NCI-H1930 (cell line): ENCODE measurements at regions not wholly inside any gene's neighbourhood (a gene's known extent, or its start where the extent isn't known, plus 50 kb on each side); places are given as distances from the start of the nearest gene placed in this dataset.
"Not testable (repeated sequence)": the region's sequence is repeated elsewhere in the genome, so short reads cannot be mapped to it uniquely, and the experiment has no call there.

Experiments
- DNase-seq, 2 experiments: peaks; one replicate each; lab custom pipeline; 2025; lab: John Stamatoyannopoulos, UW

DNA sequence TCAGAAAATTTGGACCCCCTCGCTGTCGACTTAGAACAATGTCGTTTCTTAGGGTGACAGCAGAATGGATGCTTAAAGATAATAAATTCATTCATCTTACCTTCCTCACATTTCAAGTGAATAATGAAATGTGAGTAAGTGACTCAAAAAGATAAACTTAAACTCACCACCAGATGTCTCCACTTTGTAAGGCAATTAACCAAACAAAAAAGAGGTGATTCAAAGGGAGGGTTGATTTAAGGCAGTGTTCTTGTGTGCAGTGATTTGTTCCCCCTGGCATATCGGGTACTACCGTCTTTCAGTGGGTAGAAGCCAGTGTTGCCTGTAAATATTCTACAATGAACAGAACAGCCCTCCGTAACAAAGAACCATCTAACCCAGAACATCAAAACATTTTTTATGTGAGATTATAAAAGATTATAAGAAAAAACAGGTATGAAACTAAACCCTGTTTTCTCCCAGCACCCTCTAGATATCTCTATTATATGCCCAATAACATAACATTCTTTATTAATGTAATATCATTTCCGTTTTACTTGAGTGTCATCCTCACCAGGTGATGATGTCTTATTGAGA, 589.7 kb downstream of the CBLN4 start:
- no peak for DNase-seq

GRCh38 chr20:55412508-55412907, 592.8 kb downstream of the CBLN4 start:
- not testable (repeated sequence) for DNase-seq

DNA sequence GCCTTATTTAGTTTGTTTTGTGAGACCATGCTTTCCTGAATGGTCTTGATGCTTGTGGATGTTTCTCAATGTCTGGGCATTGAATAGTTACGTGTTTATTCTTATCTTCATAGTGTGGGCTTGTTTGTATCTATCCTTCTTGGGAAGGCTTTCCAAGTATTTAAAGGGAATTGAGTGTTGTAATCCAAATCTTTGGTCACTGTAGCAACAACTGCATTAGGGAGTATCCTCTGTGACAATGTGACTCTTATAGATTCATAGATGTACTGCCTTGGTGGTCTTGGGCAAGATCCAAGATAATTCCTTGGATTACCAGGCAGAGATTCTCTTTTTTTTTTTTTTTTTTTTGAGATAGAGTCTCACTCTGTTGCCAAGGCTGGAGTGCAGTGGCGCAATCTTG, 598.4 kb downstream of the CBLN4 start:
- DNase-seq = no peak

DNA sequence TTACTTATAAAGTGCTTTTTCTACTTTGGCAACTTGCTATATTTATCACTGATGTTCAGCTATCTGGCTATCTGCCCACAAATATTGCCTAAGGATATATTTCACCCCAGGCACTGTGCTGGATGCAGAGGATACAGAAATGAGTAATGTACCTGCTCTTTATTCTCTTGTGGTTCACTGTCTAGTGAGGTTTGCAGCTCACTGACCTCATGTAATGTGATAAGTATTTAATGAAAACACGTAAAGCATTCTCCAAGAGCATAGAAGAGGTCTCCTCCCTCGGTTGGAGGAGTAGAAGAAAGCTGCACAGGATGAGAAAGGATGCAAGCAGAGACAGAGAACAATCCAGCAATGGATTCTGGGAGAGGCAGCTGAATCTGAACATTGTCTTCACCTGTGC, 610.7 kb downstream of the CBLN4 start:
- DNase-seq = no peak

- no peak for DNase-seq
These were observed 614.5 kb downstream of the CBLN4 start for GRCh38 chr20:55390791-55391190.

- no peak for DNase-seq
These were observed 618.6 kb downstream of the CBLN4 start for GRCh38 chr20:55386686-55387085.

DNA sequence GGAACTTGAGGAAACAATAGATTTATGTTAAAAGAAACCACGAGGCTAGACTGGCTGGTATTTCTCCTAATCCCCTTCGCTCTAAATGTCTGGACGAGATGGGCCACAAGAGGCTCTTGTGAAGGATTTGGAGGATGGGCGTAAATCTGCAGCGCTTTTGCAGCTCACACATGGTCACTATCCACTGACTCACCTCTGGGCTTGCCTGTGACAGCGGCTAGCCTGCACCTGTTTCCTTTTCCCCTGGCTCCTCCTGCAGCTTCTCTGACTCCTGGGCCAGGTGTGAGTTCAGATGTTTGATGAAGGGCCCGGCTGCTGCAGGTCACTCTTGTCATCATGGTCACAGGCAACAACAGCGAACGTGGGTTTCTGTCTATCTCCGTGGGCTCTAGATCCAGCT, 629.4 kb downstream of the CBLN4 start:
- no peak for DNase-seq

- no peak for DNase-seq
These were observed 639.6 kb downstream of the CBLN4 start for GRCh38 chr20:55365745-55366144.

DNA sequence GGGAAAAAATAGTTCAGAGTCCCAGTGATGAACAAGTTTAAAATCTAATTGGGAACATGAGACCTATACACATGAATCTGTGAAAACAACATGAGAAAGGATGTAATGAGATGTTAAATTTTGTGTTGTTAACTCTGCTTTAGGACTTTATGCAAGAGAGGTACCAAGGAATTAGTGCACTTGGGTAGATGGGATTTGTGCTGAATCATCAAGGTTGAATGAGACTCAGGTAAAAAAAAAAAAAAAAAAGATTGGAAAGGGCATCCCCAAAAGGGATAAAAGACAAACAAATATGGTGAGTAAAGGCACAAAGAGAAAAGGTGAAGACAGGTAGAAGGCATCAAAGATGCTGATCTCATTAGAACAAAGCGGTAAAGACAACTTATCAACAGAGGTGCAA, 644.4 kb downstream of the CBLN4 start:
- DNase-seq = no peak

DNA sequence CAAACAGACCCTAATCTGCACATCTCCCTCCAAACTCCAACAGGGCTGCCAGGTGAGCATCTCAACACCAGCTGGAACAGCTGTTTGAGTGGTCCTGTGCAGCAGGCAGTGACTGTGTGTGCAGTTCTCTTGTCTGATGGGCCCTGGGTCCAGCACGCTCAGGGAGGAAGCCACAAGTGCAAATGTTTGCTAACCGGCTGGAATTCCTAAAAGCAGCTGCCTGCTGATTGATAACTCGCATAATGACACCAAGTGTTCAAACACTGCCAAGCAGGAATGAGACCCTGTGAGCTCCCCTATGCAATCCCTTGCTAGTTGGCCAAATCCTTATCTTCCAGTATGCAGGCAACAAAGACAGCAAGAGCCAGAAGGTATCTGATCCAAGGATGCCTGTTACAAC, 650.6 kb downstream of the CBLN4 start:
- peak; percentile 65 to 88 for DNase-seq

GRCh38 chr20:55353206-55353605, 652.1 kb downstream of the CBLN4 start:
- no peak for DNase-seq

- DNase-seq = no peak
These were observed 657.1 kb downstream of the CBLN4 start for GRCh38 chr20:55348223-55348622.

DNA sequence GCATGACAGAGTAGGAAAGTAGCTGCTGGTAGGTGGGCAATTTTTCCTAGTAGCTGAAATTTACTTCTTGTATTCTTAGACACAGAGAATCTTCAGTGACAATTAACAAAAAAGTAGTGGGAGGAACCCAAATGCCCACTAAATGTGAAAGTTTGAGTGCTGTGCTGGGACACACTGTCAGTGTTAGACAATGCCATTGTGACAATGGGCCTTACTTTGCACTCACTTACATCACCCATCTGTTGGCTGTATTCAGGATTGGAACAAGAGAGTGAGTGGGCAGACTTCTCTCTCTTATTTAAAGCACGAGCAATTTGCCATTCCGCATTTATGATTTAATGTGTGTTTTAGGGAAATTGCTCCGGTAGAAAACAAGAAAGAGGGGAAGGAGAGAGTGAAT, 662.5 kb downstream of the CBLN4 start:
- no peak for DNase-seq

GRCh38 chr20:55333798-55334197, 671.5 kb downstream of the CBLN4 start:
- no peak for DNase-seq

DNA sequence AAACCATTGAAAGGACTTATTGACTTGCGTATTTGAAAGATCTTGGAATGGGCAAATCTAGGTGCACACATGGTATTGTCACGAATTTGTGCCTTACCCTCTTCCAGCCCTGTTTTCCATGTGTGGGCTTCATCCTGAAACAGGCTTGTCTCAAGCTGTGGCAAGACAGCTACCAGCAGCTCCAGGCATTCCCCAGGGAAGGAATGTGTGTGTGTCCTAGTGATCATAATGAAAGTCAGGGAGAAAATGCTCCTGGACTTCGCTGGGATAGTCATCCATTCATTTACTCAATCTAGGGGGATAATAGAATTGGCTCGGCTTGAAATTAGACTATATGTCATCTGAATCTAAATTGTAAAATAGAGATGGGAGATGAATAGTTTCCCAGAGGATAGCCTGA, 676.2 kb downstream of the CBLN4 start:
- DNase-seq = no peak

- no peak for DNase-seq
These were observed 682.6 kb downstream of the CBLN4 start for GRCh38 chr20:55322745-55323144.

DNA sequence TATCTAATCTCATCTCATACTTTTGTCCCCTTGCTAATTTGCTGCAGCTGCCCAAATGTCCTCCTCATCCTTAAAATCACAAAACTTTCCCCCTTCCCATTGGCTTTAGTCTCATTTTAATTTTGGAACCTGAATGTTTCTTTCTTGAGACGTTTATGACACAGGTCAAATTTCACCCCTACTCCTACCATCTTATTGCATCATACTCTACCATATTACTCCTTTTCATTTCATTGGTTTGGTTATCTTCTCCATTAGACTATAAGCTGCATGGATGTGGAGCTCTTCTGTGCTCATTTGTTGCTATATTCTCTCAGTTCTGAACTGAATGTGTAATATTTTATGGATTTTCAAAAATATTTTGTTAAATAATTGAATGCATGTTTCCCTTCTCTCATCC, 688.6 kb downstream of the CBLN4 start:
- DNase-seq = no peak

GRCh38 chr20:55310844-55311243, 694.5 kb downstream of the CBLN4 start:
- not testable (repeated sequence) for DNase-seq

DNA sequence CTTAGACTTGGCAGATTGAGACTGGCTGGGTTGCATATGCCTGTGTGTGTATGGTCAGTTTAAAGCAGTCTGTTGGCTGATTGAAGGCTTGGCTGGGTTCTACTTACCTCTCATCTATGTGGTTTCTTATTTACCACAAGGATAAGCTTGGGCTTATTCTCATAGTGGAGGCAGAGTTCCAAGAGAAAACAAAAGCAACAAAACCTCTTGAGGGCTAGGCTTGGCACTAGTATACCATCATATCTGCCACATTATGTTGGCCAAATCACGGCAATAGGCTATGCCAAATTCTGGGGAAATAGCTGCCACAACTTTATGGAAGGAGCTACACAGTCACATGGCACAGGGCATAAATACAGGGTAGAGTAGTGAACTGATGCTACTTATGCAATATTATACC, 714.1 kb downstream of the CBLN4 start:
- no peak for DNase-seq

DNA sequence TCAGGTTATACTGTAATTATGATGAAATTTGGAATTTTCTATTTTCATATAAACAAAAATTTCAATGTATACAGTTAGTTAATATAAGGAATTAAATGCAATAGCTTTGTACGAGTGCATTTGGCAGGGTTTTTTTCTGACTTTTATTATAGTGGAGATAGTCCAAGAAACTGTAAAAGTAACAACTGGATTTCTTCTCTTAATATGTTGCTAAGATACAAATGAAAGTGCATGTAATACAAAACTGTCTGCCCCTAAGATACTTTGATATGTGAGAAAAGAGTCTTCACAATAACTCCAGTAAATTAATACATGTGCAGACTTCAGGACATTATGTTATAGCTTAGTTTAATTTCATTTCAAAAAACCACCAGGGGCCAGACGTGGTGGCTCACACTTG, 721.4 kb downstream of the CBLN4 start:
- DNase-seq = no peak

- DNase-seq = no peak
These were observed 732.2 kb downstream of the CBLN4 start for GRCh38 chr20:55273149-55273548.

DNA sequence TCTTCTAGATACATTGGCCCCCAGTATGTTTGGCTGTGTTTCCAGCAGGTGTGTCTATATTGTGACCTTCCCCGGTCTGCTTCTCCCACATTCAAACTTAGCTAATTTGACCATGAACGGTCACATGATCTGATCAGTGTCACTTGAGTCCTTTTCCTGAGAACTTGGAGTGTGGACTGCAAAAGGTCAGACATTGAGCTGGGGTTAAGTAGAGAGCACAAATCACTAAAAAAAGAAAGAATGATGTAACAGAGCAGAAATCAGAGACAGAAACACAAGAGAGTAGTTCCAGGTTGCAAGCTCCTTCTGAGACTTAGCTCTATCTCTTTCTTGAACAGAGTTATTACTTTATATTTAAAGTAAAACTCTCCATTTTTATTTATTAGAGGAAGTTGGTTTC, 733.9 kb downstream of the CBLN4 start:
- no peak for DNase-seq

DNA sequence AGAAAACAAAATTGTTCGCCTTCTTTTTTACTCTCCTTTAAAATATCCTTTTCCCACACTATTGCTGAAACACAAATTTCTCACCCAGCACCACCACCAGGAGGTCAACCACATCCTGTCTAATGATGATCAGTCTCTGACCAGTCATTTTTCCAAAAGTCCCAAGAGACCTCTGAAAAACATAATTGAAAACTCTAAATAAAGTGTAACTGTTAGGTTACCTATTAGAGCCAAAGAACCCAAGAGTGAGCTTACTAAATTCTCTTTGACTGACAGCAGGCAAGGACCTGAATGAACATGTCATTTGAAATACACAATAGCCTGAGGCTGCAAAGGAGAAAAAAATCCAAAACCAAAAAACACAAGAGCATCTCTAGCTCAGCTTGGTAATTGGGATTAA, 735.4 kb downstream of the CBLN4 start:
- no peak for DNase-seq

DNA sequence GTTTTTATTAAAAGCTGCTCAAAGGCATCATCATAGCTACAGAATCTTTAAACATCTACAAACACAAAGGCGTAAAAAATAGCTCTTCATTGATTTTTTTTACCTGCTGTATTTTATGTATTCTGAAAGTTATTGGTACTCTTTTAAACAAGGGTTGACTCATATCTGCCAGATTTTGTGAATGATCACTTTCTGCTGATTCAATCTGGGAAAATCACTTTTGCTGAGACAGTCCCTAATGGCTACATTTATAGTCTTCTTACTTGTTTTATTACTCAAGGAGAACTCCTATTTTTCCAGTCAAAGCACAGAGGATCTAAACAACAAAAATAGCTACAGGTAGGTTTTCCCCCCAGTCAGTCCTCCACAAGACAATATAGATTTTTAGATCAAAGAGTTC, 739.0 kb downstream of the CBLN4 start:
- no peak for DNase-seq

GRCh38 chr20:55264703-55265239, 740.5 kb downstream of the CBLN4 start:
- no peak for DNase-seq
